GM19467 (cell line): ENCODE measurements at regions not wholly inside any gene's neighbourhood (a gene's known extent, or its start where the extent isn't known, plus 50 kb on each side); places are given as distances from the start of the nearest gene placed in this dataset.

Experiments
- ATAC-seq: cut with Tn5 transposase; IDR thresholded peaks from one replicate; pipeline ENCODE4 v1.9.1; 2021; ENCODE audit warnings: mild to moderate bottlenecking, moderate library complexity; ENCODE audit not compliant: unreplicated experiment

DNA sequence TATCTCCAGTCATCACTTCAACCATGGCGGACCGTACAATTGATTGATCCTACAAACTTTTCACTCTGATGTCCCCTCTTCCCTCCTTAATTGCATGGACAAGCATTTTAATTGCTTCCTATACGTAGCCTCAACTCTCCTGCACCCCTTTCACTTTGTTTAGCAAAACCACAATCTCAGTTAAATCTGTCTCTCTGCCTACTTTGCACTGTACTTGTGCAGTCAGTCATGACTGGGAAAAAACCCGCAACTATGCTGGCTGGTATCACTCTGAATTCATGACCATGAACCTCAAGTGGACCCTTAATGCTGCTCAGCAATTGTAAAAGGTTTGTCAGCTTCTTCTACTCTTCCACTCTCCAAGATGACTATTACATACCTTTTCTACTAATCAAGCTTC lies 51.7 kb upstream of the AFF2 start:
- no peak for ATAC-seq
